ENCODE measurements at regions not wholly inside any gene's neighbourhood (a gene's known extent, or its start where the extent isn't known, plus 50 kb on each side); places are given as distances from the start of the nearest gene placed in this dataset.

- peak; percentile 68 for TF ChIP-seq CHD7 (IDR thresholded peaks at IDR 0.05; ENCODE audit: insufficient replicate concordance, low read length)
- TF ChIP-seq SP1 (IDR thresholded peaks at IDR 0.05; ENCODE audit: low read depth, low read length) = peak; percentile 50; the same call in 1 of the 2 replicates
Observed at GRCh38 chr6:68181027-68181426, 454.1 kb upstream of the ADGRB3 start (continued).

Measured in H1 (cell line).